IPS-15b (cell line): ENCODE measurements at regions not wholly inside any gene's neighbourhood (a gene's known extent, or its start where the extent isn't known, plus 50 kb on each side); places are given as distances from the start of the nearest gene placed in this dataset.

ENCODE experiments used
- H3K27me3 ChIP-seq: one replicate; pipeline ENCODE4 v1.6.1; 2013; ENCODE audit warnings: low read length; ENCODE audit not compliant: control insufficient read depth, insufficient read depth
- H3K36me3 ChIP-seq: one replicate; pipeline ENCODE4 v1.6.1; 2013; ENCODE audit warnings: low read length; ENCODE audit not compliant: control insufficient read depth, insufficient read depth
- H3K4me1 ChIP-seq: one replicate; pipeline ENCODE4 v1.6.1; 2013; ENCODE audit warnings: mild to moderate bottlenecking, low read length; ENCODE audit not compliant: control insufficient read depth, insufficient read depth
- H3K4me3 ChIP-seq: one replicate; pipeline ENCODE4 v1.5.1; 2013; ENCODE audit warnings: low read depth, low read length
- H3K9ac ChIP-seq: one replicate; pipeline ENCODE4 v1.6.1; 2013; ENCODE audit warnings: low read depth, mild to moderate bottlenecking, low read length
- H3K9me3 ChIP-seq: one replicate; pipeline ENCODE4 v1.6.1; 2013; ENCODE audit warnings: mild to moderate bottlenecking, low read length; ENCODE audit not compliant: control insufficient read depth, insufficient read depth

DNA sequence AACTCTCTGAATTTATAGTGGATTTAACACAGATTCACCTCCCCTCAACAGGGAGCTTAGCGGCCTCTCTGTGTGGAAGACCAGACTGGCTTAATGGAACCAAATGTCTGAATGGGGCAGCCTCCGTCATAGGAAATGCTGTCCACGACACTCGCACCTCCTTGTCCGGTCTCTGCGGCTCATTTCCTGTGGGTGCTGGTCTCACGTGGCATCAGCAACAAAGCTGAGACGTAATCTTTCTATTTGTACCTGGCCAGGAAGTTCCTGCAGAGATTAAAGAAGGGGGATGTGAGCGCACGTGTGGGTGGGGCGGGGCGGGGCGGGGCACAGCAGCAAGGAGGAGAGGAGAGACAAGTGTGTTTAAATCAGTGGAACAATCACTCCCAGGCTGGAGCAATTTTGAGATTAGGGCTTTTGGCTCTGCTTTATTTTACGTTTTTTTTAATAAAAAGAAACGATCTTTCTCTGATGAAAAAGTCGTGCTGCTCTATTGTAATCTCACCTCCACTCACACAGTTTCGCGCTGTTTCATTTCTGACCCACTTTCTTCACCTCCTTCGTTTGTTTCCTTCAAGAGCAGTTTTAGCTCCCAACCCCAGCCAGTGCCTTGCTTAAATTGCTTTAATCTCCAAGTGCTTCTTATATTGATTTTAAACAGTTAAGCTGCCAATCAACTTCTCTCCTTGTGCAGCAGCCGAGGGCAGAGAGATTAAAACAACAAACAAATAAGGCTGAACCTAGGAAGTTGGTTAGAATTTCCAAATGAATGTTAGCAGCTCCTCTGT lies 132.2 kb upstream of the ASTN2 start:
- H3K4me3 ChIP-seq = no peak overlapping the region
- H3K4me1 ChIP-seq = peaks cover 23% of the 10 kb centered on the region
- no peak overlapping the region for H3K9ac ChIP-seq
- no peaks in the 10 kb centered on the region for H3K36me3 ChIP-seq
- H3K27me3 ChIP-seq = no peaks in the 10 kb centered on the region
- no peaks in the 10 kb centered on the region for H3K9me3 ChIP-seq

DNA sequence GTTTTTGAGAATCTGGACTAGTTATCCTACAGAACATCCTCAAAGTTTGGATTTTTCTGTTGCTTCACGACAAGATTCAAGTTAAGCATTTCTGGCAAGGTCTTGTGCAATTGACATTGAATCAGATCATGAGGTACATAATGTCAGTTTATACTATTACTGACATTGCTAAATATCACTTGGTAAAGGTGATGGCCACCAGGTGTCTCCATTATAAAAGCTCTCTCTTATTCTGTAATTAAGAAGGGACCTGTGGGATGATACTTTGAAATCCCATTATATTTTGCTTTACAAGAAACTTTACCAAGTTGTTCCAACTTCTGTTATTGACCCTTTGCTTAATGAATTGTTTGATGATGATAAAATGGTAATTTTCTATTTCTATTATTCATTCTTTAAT lies 131.0 kb upstream of the ASTN2 start:
- Histone ChIP-seq H3K9me3 (no peaks in the 10 kb centered on the region), H3K27me3 (no peaks in the 10 kb centered on the region), H3K36me3 (no peaks in the 10 kb centered on the region), H3K4me1 (peaks cover 23% of the 10 kb centered on the region), H3K9ac (no peak overlapping the region), H3K4me3 (no peak overlapping the region)

DNA sequence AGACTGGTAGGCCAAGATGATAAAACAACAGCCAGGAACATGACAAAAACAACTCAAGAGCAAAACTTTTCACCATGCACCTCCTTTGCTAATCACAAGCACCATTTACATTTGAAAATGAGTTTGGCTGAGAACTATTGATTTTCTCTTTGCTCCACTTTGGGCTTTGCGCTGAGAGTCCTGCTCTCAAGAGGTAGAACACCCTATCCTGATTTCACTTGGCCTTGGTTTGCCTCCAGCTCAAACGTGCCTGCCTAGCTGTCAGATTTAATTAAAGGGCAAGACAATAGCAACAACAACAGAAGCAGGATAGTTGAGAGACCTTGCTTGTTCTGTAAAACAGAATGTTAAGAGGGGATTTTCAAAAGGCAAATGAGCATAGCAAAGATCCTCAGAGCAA lies 128.2 kb upstream of the ASTN2 start:
- no peak overlapping the region for H3K9ac ChIP-seq

DNA sequence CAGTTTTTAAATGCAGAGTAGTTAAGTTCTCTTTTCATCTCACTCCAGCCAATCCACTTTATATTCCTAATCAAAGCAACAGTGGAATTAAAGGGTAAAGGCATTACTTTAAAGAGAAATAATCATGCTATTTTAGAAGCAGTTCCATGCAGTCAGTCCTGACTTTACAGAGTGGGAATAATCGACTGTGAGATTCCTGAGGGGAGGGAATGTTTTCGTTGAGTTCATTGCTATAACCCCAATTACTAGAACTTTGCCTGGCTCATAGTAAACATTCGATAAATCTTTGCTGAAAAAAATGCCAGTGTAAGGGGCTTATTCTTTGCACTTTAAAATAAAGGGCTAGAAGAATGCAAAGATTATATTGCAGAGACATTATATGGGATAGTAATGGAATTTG lies 127.2 kb upstream of the ASTN2 start:
- H3K9ac ChIP-seq = no peak overlapping the region
- no peaks in the 10 kb centered on the region for H3K9me3 ChIP-seq
- H3K36me3 ChIP-seq = no peaks in the 10 kb centered on the region
- no peak overlapping the region for H3K4me3 ChIP-seq
- peaks cover 8% of the 10 kb centered on the region for H3K4me1 ChIP-seq
- H3K27me3 ChIP-seq = no peaks in the 10 kb centered on the region

More for the DNA sequence above, 128.2 kb upstream of the ASTN2 start:
- Histone ChIP-seq H3K36me3 (no peaks in the 10 kb centered on the region), H3K9me3 (no peaks in the 10 kb centered on the region), H3K4me1 (peaks cover 8% of the 10 kb centered on the region), H3K27me3 (no peaks in the 10 kb centered on the region), H3K4me3 (no peak overlapping the region)

DNA sequence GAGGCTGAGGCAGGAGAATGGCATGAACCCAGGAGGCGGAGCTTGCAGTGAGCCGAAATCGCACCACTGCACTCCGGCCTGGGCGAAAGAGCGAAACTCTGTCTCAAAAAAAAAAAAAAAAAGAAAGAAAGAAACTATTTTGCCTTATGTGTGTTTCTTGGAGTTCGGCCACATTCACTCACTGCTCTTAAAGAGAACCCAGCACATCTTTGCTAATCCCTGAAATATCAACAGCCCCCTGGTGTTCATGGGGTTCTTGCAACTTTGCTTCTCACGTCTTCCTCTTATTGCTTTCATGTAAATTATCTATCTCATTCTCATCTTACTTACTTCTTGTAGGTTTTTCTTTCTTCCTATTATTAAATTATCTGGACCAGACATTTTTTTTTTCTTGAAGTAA lies 126.3 kb upstream of the ASTN2 start:
- Histone ChIP-seq H3K4me3 (no peak overlapping the region), H3K4me1 (peaks cover 8% of the 10 kb centered on the region), H3K9me3 (no peaks in the 10 kb centered on the region), H3K9ac (no peak overlapping the region), H3K27me3 (no peaks in the 10 kb centered on the region), H3K36me3 (no peaks in the 10 kb centered on the region)

DNA sequence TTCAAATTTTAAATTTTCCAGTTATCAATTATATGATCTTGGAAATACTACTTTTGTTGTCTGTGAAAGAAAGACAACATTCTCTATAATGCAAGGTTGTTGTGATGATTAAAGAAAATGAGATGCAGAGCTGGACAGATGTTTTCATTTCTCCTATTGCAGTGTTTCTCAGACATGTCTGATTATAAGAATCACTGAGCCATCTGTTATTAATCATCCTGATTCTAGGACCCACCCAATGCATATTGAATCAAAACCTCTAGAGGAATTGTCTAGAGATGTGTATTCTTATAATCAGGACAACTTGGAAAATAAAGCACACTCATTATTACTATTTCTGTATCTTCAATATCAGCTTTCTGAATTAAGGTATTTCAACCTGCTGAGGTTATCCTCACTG lies 121.1 kb upstream of the ASTN2 start:
- Histone ChIP-seq H3K4me1 (peaks cover 2% of the 10 kb centered on the region), H3K36me3 (no peaks in the 10 kb centered on the region), H3K9ac (no peak overlapping the region)

DNA sequence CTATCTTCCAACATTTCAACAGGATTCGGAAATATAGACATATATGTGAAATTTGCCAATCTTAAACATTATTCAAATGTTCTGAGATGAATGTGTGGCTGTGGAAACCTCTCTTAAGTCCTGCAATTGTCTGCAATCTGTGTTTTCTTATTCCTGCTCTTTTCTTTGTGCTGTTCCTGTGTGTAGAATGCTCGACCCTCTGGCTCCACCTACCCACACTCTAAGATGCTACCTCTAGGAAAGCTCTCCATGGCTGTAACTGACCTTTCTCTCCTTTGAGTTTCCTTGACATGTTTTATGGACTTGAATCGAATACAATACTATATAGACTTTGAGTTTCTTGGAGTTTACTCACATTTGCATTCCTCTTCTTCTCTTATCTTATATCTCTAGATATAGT lies 120.6 kb upstream of the ASTN2 start:
- no peaks in the 10 kb centered on the region for H3K27me3 ChIP-seq
- no peak overlapping the region for H3K4me3 ChIP-seq
- no peaks in the 10 kb centered on the region for H3K36me3 ChIP-seq
- no peaks in the 10 kb centered on the region for H3K9me3 ChIP-seq
- no peak overlapping the region for H3K9ac ChIP-seq
- H3K4me1 ChIP-seq = peaks cover 2% of the 10 kb centered on the region

More for the DNA sequence above, 121.1 kb upstream of the ASTN2 start:
- no peaks in the 10 kb centered on the region for H3K9me3 ChIP-seq
- H3K27me3 ChIP-seq = no peaks in the 10 kb centered on the region
- no peak overlapping the region for H3K4me3 ChIP-seq

DNA sequence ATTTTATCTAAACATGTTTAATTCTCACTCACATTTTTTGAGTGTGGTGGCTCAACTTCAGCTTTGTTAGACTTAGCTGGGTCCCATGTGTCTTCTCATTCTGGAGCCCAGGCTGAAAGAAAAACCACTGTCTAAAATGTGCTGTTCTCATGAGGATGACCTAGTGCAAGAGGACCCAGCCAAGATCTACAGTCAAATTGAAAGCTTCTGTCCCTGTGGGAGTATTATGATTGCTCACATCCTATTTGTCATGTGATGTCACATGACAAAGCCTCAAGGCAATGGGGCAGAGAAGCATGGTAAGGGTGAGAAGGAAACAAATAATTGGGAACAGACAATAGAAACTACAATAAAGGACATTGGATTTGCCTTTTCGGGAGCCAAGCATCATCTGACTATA lies 113.4 kb upstream of the ASTN2 start:
- H3K9me3 ChIP-seq = no peaks in the 10 kb centered on the region
- H3K4me1 ChIP-seq = no peaks in the 10 kb centered on the region
- no peaks in the 10 kb centered on the region for H3K27me3 ChIP-seq
- H3K4me3 ChIP-seq = no peak overlapping the region
- H3K9ac ChIP-seq = no peak overlapping the region
- no peaks in the 10 kb centered on the region for H3K36me3 ChIP-seq

DNA sequence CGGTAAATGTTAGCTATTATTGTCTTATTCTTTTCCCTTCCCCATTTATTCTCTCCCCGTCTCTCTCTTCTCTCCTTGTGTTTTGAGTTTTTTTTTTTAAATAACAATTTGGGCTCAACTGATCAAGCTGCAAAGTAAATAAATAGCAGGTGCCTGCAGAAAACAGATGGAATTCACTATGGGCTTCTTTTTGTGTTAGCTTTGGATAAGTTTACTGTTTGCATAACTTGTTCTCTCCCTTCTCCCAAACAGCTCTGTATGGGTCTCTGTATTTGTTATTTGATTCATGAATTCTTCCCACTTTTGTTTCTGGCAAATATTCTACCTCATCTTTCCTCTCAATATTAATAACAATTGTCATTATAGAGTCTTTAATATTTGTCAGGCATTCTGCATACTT lies 111.8 kb upstream of the ASTN2 start:
- Histone ChIP-seq H3K36me3 (no peaks in the 10 kb centered on the region), H3K9ac (no peak overlapping the region), H3K27me3 (no peaks in the 10 kb centered on the region), H3K9me3 (no peaks in the 10 kb centered on the region), H3K4me1 (no peaks in the 10 kb centered on the region), H3K4me3 (no peak overlapping the region)

DNA sequence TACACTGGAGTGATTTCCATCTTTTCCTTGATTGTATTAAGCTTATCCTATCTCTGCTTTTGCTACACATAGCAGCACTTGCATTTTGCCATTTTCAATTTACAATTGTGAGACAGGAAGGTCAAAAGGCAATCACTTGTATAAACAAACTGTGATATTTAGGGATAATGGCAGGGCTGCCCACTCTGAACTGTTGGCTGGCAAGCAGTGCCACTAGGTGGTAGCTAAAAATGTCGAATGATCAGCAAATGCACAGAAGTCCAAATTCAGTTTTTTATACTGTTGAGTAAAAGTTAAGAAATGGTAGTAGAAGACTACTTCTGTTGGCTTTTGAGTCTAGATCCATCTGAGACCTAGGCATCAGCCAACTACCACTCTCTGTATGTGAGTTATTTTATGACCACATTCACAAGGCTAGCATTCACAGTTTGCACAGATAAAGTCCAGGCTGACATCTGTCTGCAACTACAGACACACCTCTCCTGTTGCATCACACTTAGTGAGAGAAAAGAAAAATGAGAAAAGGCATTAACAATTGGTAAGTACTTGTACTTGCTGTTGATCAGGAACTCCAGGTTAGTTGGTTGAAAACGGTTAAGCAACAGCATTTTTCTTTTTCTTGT lies 108.8 kb upstream of the ASTN2 start:
- no peak overlapping the region for H3K4me3 ChIP-seq
- no peak overlapping the region for H3K9ac ChIP-seq
- H3K36me3 ChIP-seq = no peaks in the 10 kb centered on the region
- no peaks in the 10 kb centered on the region for H3K27me3 ChIP-seq
- H3K4me1 ChIP-seq = no peaks in the 10 kb centered on the region
- no peaks in the 10 kb centered on the region for H3K9me3 ChIP-seq

DNA sequence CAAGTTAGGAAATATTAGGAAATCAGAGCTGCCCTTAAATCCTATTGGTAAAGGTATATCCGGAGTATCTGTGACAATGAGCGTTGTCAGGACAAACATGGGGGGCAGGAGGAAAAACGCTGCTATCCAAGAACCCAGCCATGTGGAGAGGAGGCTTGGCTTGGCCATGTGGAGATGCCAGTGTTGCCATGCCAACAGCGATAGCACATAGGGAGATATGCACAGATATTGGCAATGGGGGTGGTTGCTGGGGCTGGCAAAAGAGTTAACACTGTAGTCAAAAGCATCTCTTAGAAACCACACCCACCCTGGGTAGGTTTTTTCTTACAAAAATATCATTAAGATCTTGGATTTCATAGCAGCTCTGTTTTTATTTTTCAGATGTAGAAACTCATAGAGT lies 106.4 kb upstream of the ASTN2 start:
- Histone ChIP-seq H3K36me3 (no peaks in the 10 kb centered on the region), H3K27me3 (no peaks in the 10 kb centered on the region), H3K4me3 (no peak overlapping the region), H3K4me1 (no peaks in the 10 kb centered on the region), H3K9ac (no peak overlapping the region), H3K9me3 (no peaks in the 10 kb centered on the region)
